C4-2B (cell line): ENCODE measurements at regions not wholly inside any gene's neighbourhood (a gene's known extent, or its start where the extent isn't known, plus 50 kb on each side); places are given as distances from the start of the nearest gene placed in this dataset.

ENCODE experiments used
- ZFX ChIP-seq: fragments of 450-650 bp; IDR thresholded peaks from 2 replicates; pipeline ENCODE4 v1.6.1; 2017
- TF ChIP-seq, protein P1 (sequence below): fragments of 450-650 bp; conservative IDR thresholded peaks from 2 replicates; pipeline ENCODE4 v1.5.1; 2017; ENCODE audit warnings: mild to moderate bottlenecking

DNA sequence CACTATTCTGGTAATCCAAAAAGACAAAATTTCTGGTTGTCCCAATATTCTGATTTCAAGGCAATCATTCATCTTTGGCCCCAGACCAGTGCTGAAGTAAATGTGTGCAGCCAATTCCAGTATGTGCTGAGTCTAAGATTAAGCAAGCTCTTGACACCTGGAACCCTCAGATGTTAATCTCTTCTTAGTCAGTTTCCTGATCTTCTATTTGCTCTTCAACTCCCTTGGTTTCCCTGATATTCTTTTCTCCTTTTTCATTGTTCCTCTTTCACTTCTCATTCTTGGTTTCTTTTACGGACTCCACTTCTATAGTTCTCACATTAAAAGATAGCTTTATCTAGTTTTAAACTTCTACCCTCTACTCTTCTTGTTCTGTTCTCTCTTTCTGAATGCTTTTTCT, 445.7 kb upstream of the FANCL start:
- TF ChIP-seq, protein P1, sequence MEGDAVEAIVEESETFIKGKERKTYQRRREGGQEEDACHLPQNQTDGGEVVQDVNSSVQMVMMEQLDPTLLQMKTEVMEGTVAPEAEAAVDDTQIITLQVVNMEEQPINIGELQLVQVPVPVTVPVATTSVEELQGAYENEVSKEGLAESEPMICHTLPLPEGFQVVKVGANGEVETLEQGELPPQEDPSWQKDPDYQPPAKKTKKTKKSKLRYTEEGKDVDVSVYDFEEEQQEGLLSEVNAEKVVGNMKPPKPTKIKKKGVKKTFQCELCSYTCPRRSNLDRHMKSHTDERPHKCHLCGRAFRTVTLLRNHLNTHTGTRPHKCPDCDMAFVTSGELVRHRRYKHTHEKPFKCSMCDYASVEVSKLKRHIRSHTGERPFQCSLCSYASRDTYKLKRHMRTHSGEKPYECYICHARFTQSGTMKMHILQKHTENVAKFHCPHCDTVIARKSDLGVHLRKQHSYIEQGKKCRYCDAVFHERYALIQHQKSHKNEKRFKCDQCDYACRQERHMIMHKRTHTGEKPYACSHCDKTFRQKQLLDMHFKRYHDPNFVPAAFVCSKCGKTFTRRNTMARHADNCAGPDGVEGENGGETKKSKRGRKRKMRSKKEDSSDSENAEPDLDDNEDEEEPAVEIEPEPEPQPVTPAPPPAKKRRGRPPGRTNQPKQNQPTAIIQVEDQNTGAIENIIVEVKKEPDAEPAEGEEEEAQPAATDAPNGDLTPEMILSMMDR: no peak
- TF ChIP-seq ZFX: no peak
